Activated CD8-positive, alpha-beta T cell treated with anti-CD3 and anti-CD28 coated beads for 36 hours (primary cell): ENCODE measurements at regions not wholly inside any gene's neighbourhood (a gene's known extent, or its start where the extent isn't known, plus 50 kb on each side); places are given as distances from the start of the nearest gene placed in this dataset.

Source experiments
- ATAC-seq: fragments of 200-7000 bp; cut with Tn5 transposase; one replicate; pipeline ENCODE4 v1.10.0; 2021; ENCODE audit warnings: mild to moderate bottlenecking, moderate library complexity
- CTCF ChIA-PET: fragments of 350-600 bp; sonication (Branson Sonifier 250); formaldehyde crosslinking; loops from one replicate; lab custom pipeline; 2021; ENCODE audit warnings: antibody characterized with exemption; lab: Charles Lee
- POLR2A ChIA-PET: fragments of 350-600 bp; sonication (Branson Sonifier 250); formaldehyde crosslinking; loops from one replicate; lab custom pipeline; 2021; ENCODE audit warnings: antibody characterized with exemption; lab: Charles Lee
- DNase-seq: peaks from one replicate; pipeline ENCODE4 v3.0.0-alpha.2; 2020
- H3K27ac Mint-ChIP-seq: one replicate; pipeline ENCODE4 v1.8.0; 2021; ENCODE audit warnings: mild to moderate bottlenecking, mixed read lengths
- H3K27me3 Mint-ChIP-seq: one replicate; pipeline ENCODE4 v1.8.0; 2021; ENCODE audit warnings: mixed read lengths
- H3K36me3 Mint-ChIP-seq: one replicate; pipeline ENCODE4 v1.8.0; 2021; ENCODE audit warnings: low read depth, mixed read lengths
- H3K4me1 Mint-ChIP-seq: one replicate; pipeline ENCODE4 v1.8.0; 2021; ENCODE audit warnings: low read depth, mixed read lengths
- H3K4me3 Mint-ChIP-seq: one replicate; pipeline ENCODE4 v1.8.0; 2021; ENCODE audit warnings: mild to moderate bottlenecking, moderate library complexity, mixed read lengths
- H3K9me3 Mint-ChIP-seq: one replicate; pipeline ENCODE4 v1.8.0; 2021; ENCODE audit warnings: mixed read lengths
- intact Hi-C: fragments of 100-400 bp; cut with micrococcal nuclease; formaldehyde crosslinking; loops from one replicate; pipeline ENCODE4 v1.10.0; 2022
- TF ChIP-seq, protein P1 (sequence below): fragments of 200-600 bp; IDR thresholded peaks from one replicate; pipeline ENCODE4 v1.8.0; 2022; ENCODE audit warnings: antibody characterized with exemption, mild to moderate bottlenecking

DNA sequence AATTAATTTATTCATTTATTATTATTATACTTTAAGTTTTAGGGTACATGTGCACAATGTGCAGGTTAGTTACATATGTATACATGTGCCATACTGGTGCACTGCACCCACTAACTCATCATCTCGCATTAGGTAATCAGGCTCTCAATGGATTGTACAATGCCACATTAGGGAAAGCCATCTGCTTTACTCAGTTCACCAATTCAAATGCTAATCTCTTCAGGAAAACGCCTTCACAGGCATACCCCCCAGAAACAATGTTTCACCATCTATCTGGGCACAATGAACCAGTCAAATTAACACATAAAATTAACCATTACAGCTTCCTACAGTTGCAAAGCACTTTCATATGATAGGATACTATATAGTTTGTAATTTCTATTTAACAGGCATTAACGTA, 84.8 kb upstream of the DNAJC10 start:
- intact Hi-C loops = no loop called here
- H3K4me1 Mint-ChIP-seq = no peaks in the 10 kb centered on the region

DNA sequence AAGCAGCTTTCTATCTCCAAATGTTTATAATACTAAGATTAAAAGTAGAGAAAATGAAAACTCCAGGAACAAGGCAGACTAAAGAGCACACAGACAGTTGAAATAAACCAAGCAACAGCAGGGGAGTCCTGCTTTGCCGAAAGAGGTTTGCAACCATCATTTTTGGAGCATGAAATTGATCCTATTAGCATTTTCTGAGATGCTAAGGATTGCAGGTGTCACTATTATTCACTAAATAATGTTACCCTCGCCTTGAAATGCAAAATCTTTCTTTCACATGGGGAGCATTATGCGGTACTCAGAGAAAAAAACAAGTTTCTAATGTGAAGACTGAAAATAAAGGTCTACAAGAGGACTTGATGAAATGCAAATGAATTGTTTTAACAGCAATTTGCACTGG, 81.7 kb upstream of the DNAJC10 start:
- TF ChIP-seq, protein P1, sequence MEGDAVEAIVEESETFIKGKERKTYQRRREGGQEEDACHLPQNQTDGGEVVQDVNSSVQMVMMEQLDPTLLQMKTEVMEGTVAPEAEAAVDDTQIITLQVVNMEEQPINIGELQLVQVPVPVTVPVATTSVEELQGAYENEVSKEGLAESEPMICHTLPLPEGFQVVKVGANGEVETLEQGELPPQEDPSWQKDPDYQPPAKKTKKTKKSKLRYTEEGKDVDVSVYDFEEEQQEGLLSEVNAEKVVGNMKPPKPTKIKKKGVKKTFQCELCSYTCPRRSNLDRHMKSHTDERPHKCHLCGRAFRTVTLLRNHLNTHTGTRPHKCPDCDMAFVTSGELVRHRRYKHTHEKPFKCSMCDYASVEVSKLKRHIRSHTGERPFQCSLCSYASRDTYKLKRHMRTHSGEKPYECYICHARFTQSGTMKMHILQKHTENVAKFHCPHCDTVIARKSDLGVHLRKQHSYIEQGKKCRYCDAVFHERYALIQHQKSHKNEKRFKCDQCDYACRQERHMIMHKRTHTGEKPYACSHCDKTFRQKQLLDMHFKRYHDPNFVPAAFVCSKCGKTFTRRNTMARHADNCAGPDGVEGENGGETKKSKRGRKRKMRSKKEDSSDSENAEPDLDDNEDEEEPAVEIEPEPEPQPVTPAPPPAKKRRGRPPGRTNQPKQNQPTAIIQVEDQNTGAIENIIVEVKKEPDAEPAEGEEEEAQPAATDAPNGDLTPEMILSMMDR = no peak
- ATAC-seq = no peak
- intact Hi-C loops = no loop called here

More for the DNA sequence above, 84.8 kb upstream of the DNAJC10 start:
- Mint-ChIP-seq H3K27me3 (peaks cover 9% of the 10 kb centered on the region), H3K4me3 (no peak overlapping the region), H3K27ac (no peak overlapping the region), H3K9me3 (no peaks in the 10 kb centered on the region), H3K36me3 (no peaks in the 10 kb centered on the region)
- CTCF ChIA-PET = no interaction called here
- no peak for DNase-seq
- POLR2A ChIA-PET = no interaction called here
- no peak for ATAC-seq
- TF ChIP-seq, protein P1 = no peak

DNA sequence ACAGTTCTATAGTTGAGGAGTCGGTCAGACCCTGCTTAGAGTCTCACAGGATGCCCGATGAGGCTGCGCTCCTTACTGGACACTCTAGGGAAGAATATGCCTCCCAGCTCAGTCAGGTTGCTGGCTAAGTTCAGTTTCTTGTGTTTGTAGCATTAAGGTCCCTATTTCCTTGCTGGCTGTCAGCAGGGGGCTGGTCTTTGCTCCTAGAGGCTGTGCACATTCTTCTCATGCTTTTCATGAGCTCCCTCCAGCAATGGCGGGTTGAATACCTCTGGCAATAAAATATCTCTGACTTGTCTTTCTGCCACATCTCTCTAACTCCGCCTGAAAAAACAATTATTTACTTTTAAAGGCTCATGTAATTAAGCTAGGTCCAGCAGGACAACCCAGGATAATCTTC, 79.4 kb upstream of the DNAJC10 start:
- H3K4me1 Mint-ChIP-seq = no peaks in the 10 kb centered on the region

More for the DNA sequence above, 81.7 kb upstream of the DNAJC10 start:
- no peak for DNase-seq
- ChIA-PET CTCF (no interaction called here), POLR2A (interaction anchor here (0.6 kb wide), 1 partner anchor 15 kb away, joined by 3 read pairs; no protein-coding TSS in a partner anchor)
- H3K36me3 Mint-ChIP-seq = no peaks in the 10 kb centered on the region
- no peaks in the 10 kb centered on the region for H3K4me1 Mint-ChIP-seq
- H3K4me3 Mint-ChIP-seq = no peak overlapping the region
- no peaks in the 10 kb centered on the region for H3K9me3 Mint-ChIP-seq
- H3K27ac Mint-ChIP-seq = no peak overlapping the region
- peaks cover 4% of the 10 kb centered on the region for H3K27me3 Mint-ChIP-seq

GRCh38 chr2:182638667-182639066, 77.4 kb upstream of the DNAJC10 start:
- no peaks in the 10 kb centered on the region for H3K9me3 Mint-ChIP-seq
- H3K27ac Mint-ChIP-seq = no peak overlapping the region
- TF ChIP-seq, protein P1 = no peak
- ChIA-PET CTCF (no interaction called here), POLR2A (no interaction called here)
- H3K4me1 Mint-ChIP-seq = no peaks in the 10 kb centered on the region
- DNase-seq = no peak
- no peak overlapping the region for H3K4me3 Mint-ChIP-seq
- ATAC-seq = no peak
- H3K36me3 Mint-ChIP-seq = no peaks in the 10 kb centered on the region
- H3K27me3 Mint-ChIP-seq = peaks cover 2% of the 10 kb centered on the region
- intact Hi-C loops = no loop called here

More for the DNA sequence above, 79.4 kb upstream of the DNAJC10 start:
- H3K36me3 Mint-ChIP-seq = no peaks in the 10 kb centered on the region
- POLR2A ChIA-PET = no interaction called here
- peaks cover 3% of the 10 kb centered on the region for H3K27me3 Mint-ChIP-seq
- no peak for DNase-seq
- TF ChIP-seq, protein P1 = no peak
- H3K27ac Mint-ChIP-seq = no peak overlapping the region
- CTCF ChIA-PET = no interaction called here
- no peak for ATAC-seq
- H3K4me3 Mint-ChIP-seq = no peak overlapping the region
- no peaks in the 10 kb centered on the region for H3K9me3 Mint-ChIP-seq
- intact Hi-C loops = no loop called here

- CTCF ChIA-PET = no interaction called here
- H3K27me3 Mint-ChIP-seq = peaks cover 2% of the 10 kb centered on the region
- H3K27ac Mint-ChIP-seq = no peak overlapping the region
- H3K4me3 Mint-ChIP-seq = no peak overlapping the region
- H3K36me3 Mint-ChIP-seq = no peaks in the 10 kb centered on the region
- no peaks in the 10 kb centered on the region for H3K4me1 Mint-ChIP-seq
- ATAC-seq (no peak), DNase-seq (no peak)
- intact Hi-C loops = no loop called here
- H3K9me3 Mint-ChIP-seq = no peaks in the 10 kb centered on the region
- POLR2A ChIA-PET = no interaction called here
- TF ChIP-seq, protein P1 = no peak
Observed at GRCh38 chr2:182639971-182640370, 76.1 kb upstream of the DNAJC10 start.
